ENCODE measurements at regions not wholly inside any gene's neighbourhood (a gene's known extent, or its start where the extent isn't known, plus 50 kb on each side); places are given as distances from the start of the nearest gene placed in this dataset.
"Not testable (repeated sequence)": the region's sequence is repeated elsewhere in the genome, so short reads cannot be mapped to it uniquely, and the experiment has no call there.

- Histone ChIP-seq H3K9ac (no peak overlapping the region), H3K79me2 (no peaks in the 10 kb centered on the region), H3K27me3 (ENCODE audit: control insufficient read depth, insufficient read depth, low read length) (no peaks in the 10 kb centered on the region), H3K4me2 (ENCODE audit: low read length) (no peak overlapping the region), H3K9me3 (ENCODE audit: control insufficient read depth, low read length) (no peaks in the 10 kb centered on the region), H2AFZ (no peak overlapping the region), H3K4me1 (no peaks in the 10 kb centered on the region), H3K36me3 (ENCODE audit: control insufficient read depth, insufficient read depth, low read length) (no peaks in the 10 kb centered on the region), H3K4me3 (ENCODE audit: low read depth, low read length) (no peak overlapping the region), H3K27ac (no peak overlapping the region)
- TF ChIP-seq CTCF (IDR thresholded peaks at IDR 0.05): no peak
These were observed 654.8 kb upstream of the CPEB2 start for GRCh38 chr4:14347526-14347925.

GRCh38 chr4:14348506-14348905 is 653.8 kb upstream of the CPEB2 start:
- TF ChIP-seq CTCF (IDR thresholded peaks at IDR 0.05): no peak
- H3K9ac ChIP-seq: no peak overlapping the region
- no peak overlapping the region for H3K27ac ChIP-seq
- H3K27me3 ChIP-seq (ENCODE audit: control insufficient read depth, insufficient read depth, low read length): no peaks in the 10 kb centered on the region
- no peak overlapping the region for H3K4me3 ChIP-seq (ENCODE audit: low read depth, low read length)
- H2AFZ ChIP-seq: no peak overlapping the region
- no peaks in the 10 kb centered on the region for H3K36me3 ChIP-seq (ENCODE audit: control insufficient read depth, insufficient read depth, low read length)
- no peak overlapping the region for H3K4me2 ChIP-seq (ENCODE audit: low read length)
- no peaks in the 10 kb centered on the region for H3K9me3 ChIP-seq (ENCODE audit: control insufficient read depth, low read length)
- no peaks in the 10 kb centered on the region for H3K79me2 ChIP-seq
- H3K4me1 ChIP-seq: no peaks in the 10 kb centered on the region

- not testable (repeated sequence) for H3K27ac ChIP-seq; H3K4me1 ChIP-seq; H3K36me3 ChIP-seq (ENCODE audit: control insufficient read depth, insufficient read depth, low read length); H3K4me3 ChIP-seq (ENCODE audit: low read depth, low read length); H3K27me3 ChIP-seq (ENCODE audit: control insufficient read depth, insufficient read depth, low read length); H3K9me3 ChIP-seq (ENCODE audit: control insufficient read depth, low read length); H3K9ac ChIP-seq; H3K79me2 ChIP-seq; H3K4me2 ChIP-seq (ENCODE audit: low read length); H2AFZ ChIP-seq
These were observed 643.6 kb upstream of the CPEB2 start for GRCh38 chr4:14358544-14359160.

- Histone ChIP-seq H2AFZ (no peak overlapping the region), H3K27me3 (ENCODE audit: control insufficient read depth, insufficient read depth, low read length) (no peaks in the 10 kb centered on the region), H3K4me3 (ENCODE audit: low read depth, low read length) (no peak overlapping the region), H3K9me3 (ENCODE audit: control insufficient read depth, low read length) (no peaks in the 10 kb centered on the region), H3K79me2 (no peaks in the 10 kb centered on the region), H3K4me2 (ENCODE audit: low read length) (no peak overlapping the region), H3K27ac (no peak overlapping the region), H3K36me3 (ENCODE audit: control insufficient read depth, insufficient read depth, low read length) (no peaks in the 10 kb centered on the region), H3K9ac (no peak overlapping the region), H3K4me1 (no peaks in the 10 kb centered on the region)
- no peak for TF ChIP-seq CTCF (IDR thresholded peaks at IDR 0.05)
These were observed 642.3 kb upstream of the CPEB2 start for GRCh38 chr4:14359991-14360390.

GRCh38 chr4:14361084-14361483 is 641.2 kb upstream of the CPEB2 start:
- Histone ChIP-seq H3K9me3 (ENCODE audit: control insufficient read depth, low read length) (no peaks in the 10 kb centered on the region), H3K4me2 (ENCODE audit: low read length) (no peak overlapping the region), H3K27me3 (ENCODE audit: control insufficient read depth, insufficient read depth, low read length) (no peaks in the 10 kb centered on the region), H3K9ac (no peak overlapping the region), H3K79me2 (no peaks in the 10 kb centered on the region), H2AFZ (no peak overlapping the region), H3K36me3 (ENCODE audit: control insufficient read depth, insufficient read depth, low read length) (no peaks in the 10 kb centered on the region), H3K27ac (no peak overlapping the region), H3K4me1 (no peaks in the 10 kb centered on the region), H3K4me3 (ENCODE audit: low read depth, low read length) (no peak overlapping the region)
- TF ChIP-seq CTCF (IDR thresholded peaks at IDR 0.05): no peak
